ENCODE measurements at regions not wholly inside any gene's neighbourhood (a gene's known extent, or its start where the extent isn't known, plus 50 kb on each side); places are given as distances from the start of the nearest gene placed in this dataset.
"Not testable (repeated sequence)": the region's sequence is repeated elsewhere in the genome, so short reads cannot be mapped to it uniquely, and the experiment has no call there.

GRCh38 chr5:44679214-44679613, 129.5 kb upstream of the MRPS30 start:
- no peaks in the 10 kb centered on the region for H3K9me3 ChIP-seq (ENCODE audit: control insufficient read depth, low read length)
- H3K9ac ChIP-seq, result no peak overlapping the region
- H3K4me1 ChIP-seq, result no peaks in the 10 kb centered on the region
- H2AFZ ChIP-seq, result no peak overlapping the region
- H3K79me2 ChIP-seq, result no peaks in the 10 kb centered on the region
- H3K27me3 ChIP-seq (ENCODE audit: control insufficient read depth, insufficient read depth, low read length), result no peaks in the 10 kb centered on the region
- no peaks in the 10 kb centered on the region for H3K36me3 ChIP-seq (ENCODE audit: control insufficient read depth, insufficient read depth, low read length)
- no peak overlapping the region for H3K27ac ChIP-seq
- no peak overlapping the region for H3K4me3 ChIP-seq (ENCODE audit: low read depth, low read length)
- no peak for TF ChIP-seq CTCF (IDR thresholded peaks at IDR 0.05)
- H3K4me2 ChIP-seq (ENCODE audit: low read length), result no peak overlapping the region

- H3K9me3 ChIP-seq (ENCODE audit: control insufficient read depth, low read length), result no peaks in the 10 kb centered on the region
- H3K27me3 ChIP-seq (ENCODE audit: control insufficient read depth, insufficient read depth, low read length), result no peaks in the 10 kb centered on the region
- H2AFZ ChIP-seq, result no peak overlapping the region
- no peaks in the 10 kb centered on the region for H3K36me3 ChIP-seq (ENCODE audit: control insufficient read depth, insufficient read depth, low read length)
- H3K4me2 ChIP-seq (ENCODE audit: low read length), result no peak overlapping the region
- H3K27ac ChIP-seq, result no peak overlapping the region
- H3K4me3 ChIP-seq (ENCODE audit: low read depth, low read length), result no peak overlapping the region
- no peaks in the 10 kb centered on the region for H3K4me1 ChIP-seq
- H3K79me2 ChIP-seq, result no peaks in the 10 kb centered on the region
- TF ChIP-seq CTCF (IDR thresholded peaks at IDR 0.05), result no peak
- no peak overlapping the region for H3K9ac ChIP-seq
These were observed 133.5 kb upstream of the MRPS30 start for GRCh38 chr5:44675296-44675695.

- Histone ChIP-seq H3K27me3 (ENCODE audit: control insufficient read depth, insufficient read depth, low read length) (no peaks in the 10 kb centered on the region), H3K9me3 (ENCODE audit: control insufficient read depth, low read length) (no peaks in the 10 kb centered on the region), H3K79me2 (no peaks in the 10 kb centered on the region), H3K9ac (no peak overlapping the region), H3K27ac (no peak overlapping the region), H3K4me2 (ENCODE audit: low read length) (no peak overlapping the region), H3K36me3 (ENCODE audit: control insufficient read depth, insufficient read depth, low read length) (no peaks in the 10 kb centered on the region), H3K4me1 (no peaks in the 10 kb centered on the region), H3K4me3 (ENCODE audit: low read depth, low read length) (no peak overlapping the region), H2AFZ (no peak overlapping the region)
- TF ChIP-seq CTCF (IDR thresholded peaks at IDR 0.05), result no peak
These were observed 134.3 kb upstream of the MRPS30 start for GRCh38 chr5:44674461-44674860.

GRCh38 chr5:44668471-44668870, 140.3 kb upstream of the MRPS30 start:
- not testable (repeated sequence) for H3K27ac ChIP-seq; H3K9me3 ChIP-seq (ENCODE audit: control insufficient read depth, low read length); H2AFZ ChIP-seq; H3K79me2 ChIP-seq; H3K4me2 ChIP-seq (ENCODE audit: low read length); H3K9ac ChIP-seq; H3K27me3 ChIP-seq (ENCODE audit: control insufficient read depth, insufficient read depth, low read length); H3K36me3 ChIP-seq (ENCODE audit: control insufficient read depth, insufficient read depth, low read length); H3K4me1 ChIP-seq; H3K4me3 ChIP-seq (ENCODE audit: low read depth, low read length)

- Histone ChIP-seq H3K27ac (no peak overlapping the region), H3K79me2 (no peaks in the 10 kb centered on the region), H3K9ac (no peak overlapping the region), H3K36me3 (ENCODE audit: control insufficient read depth, insufficient read depth, low read length) (no peaks in the 10 kb centered on the region), H3K27me3 (ENCODE audit: control insufficient read depth, insufficient read depth, low read length) (no peaks in the 10 kb centered on the region), H3K4me3 (ENCODE audit: low read depth, low read length) (no peak overlapping the region), H3K4me1 (no peaks in the 10 kb centered on the region), H3K9me3 (ENCODE audit: control insufficient read depth, low read length) (no peaks in the 10 kb centered on the region), H2AFZ (no peak overlapping the region), H3K4me2 (ENCODE audit: low read length) (no peak overlapping the region)
- TF ChIP-seq CTCF (IDR thresholded peaks at IDR 0.05), result no peak
These were observed 143.5 kb upstream of the MRPS30 start for GRCh38 chr5:44665101-44665701.
